ENCODE measurements at regions not wholly inside any gene's neighbourhood (a gene's known extent, or its start where the extent isn't known, plus 50 kb on each side); places are given as distances from the start of the nearest gene placed in this dataset.

GRCh38 chrX:81564851-81565250 is 362.9 kb downstream of the SH3BGRL start:
- no peak overlapping the region for H3K27ac ChIP-seq
- ATAC-seq (no peak), DNase-seq (no peak), FAIRE-seq (no peak)
- 42 to 66% methylated on average over 2 of the region's 2 CpGs for WGBS, 2 donors
- intact Hi-C loops (cut with DNase I) = no loop called here
- H3K36me3 ChIP-seq = no peaks in the 10 kb centered on the region
- no peak overlapping the region for H3K4me3 ChIP-seq
- no peaks in the 10 kb centered on the region for H3K27me3 ChIP-seq
- TF ChIP-seq CTCF (IDR thresholded peaks at IDR 0.05) = no peak
- no peaks in the 10 kb centered on the region for H3K4me1 ChIP-seq
- no peaks in the 10 kb centered on the region for H3K9me3 ChIP-seq

- Histone ChIP-seq H3K36me3 (no peaks in the 10 kb centered on the region), H3K27me3 (no peaks in the 10 kb centered on the region), H3K9me3 (peaks cover 0 to 2% (median 0%) of the 10 kb centered on the region in 4 donors), H3K4me1 (no peaks in the 10 kb centered on the region), H3K27ac (no peak overlapping the region), H3K4me3 (no peak overlapping the region)
- FAIRE-seq (no peak), DNase-seq (peak in 3 of 6 donors; percentile 4 to 42 (median 15)), ATAC-seq (peak; percentile 35 to 84 (median 67))
- intact Hi-C loops (cut with DNase I) = no loop called here
- WGBS, 2 donors = 11 to 25% methylated on average over 1 of the region's 1 CpG
- TF ChIP-seq CTCF (IDR thresholded peaks at IDR 0.05) = no peak
Measured at GRCh38 chrX:81577028-81577427, 375.1 kb downstream of the SH3BGRL start.

- DNase-seq (no peak), FAIRE-seq (no peak), ATAC-seq (no peak)
- H3K9me3 ChIP-seq = no peaks in the 10 kb centered on the region
- no peaks in the 10 kb centered on the region for H3K4me1 ChIP-seq
- H3K27me3 ChIP-seq = no peaks in the 10 kb centered on the region
- WGBS, 2 donors = 5 to 11% methylated on average over 1 of the region's 1 CpG
- H3K4me3 ChIP-seq = no peak overlapping the region
- H3K27ac ChIP-seq = no peak overlapping the region
- no peaks in the 10 kb centered on the region for H3K36me3 ChIP-seq
- TF ChIP-seq CTCF (IDR thresholded peaks at IDR 0.05) = no peak
- intact Hi-C loops (cut with DNase I) = no loop called here
Measured at GRCh38 chrX:81586096-81586495, 384.2 kb downstream of the SH3BGRL start.

- WGBS, 2 donors = 20 to 25% methylated on average over 2 of the region's 2 CpGs
- FAIRE-seq = no peak
- Histone ChIP-seq H3K36me3 (no peaks in the 10 kb centered on the region), H3K27me3 (no peaks in the 10 kb centered on the region), H3K27ac (no peak overlapping the region), H3K4me1 (no peaks in the 10 kb centered on the region), H3K4me3 (no peak overlapping the region), H3K9me3 (no peaks in the 10 kb centered on the region)
- DNase-seq = no peak
- intact Hi-C loops (cut with DNase I) = no loop called here
- no peak for ATAC-seq
- TF ChIP-seq CTCF (IDR thresholded peaks at IDR 0.05) = no peak
Measured at GRCh38 chrX:81615979-81616378, 414.1 kb downstream of the SH3BGRL start.

- DNase-seq (no peak), FAIRE-seq (no peak), ATAC-seq (no peak)
- TF ChIP-seq CTCF (IDR thresholded peaks at IDR 0.05) = no peak
- intact Hi-C loops (cut with DNase I) = no loop called here
- Histone ChIP-seq H3K4me1 (no peaks in the 10 kb centered on the region), H3K4me3 (no peak overlapping the region), H3K27ac (no peak overlapping the region), H3K9me3 (no peaks in the 10 kb centered on the region), H3K27me3 (peaks cover 0 to 11% (median 0%) of the 10 kb centered on the region in 4 donors), H3K36me3 (no peaks in the 10 kb centered on the region)
Measured at GRCh38 chrX:81662381-81662780, 460.5 kb downstream of the SH3BGRL start.
